ENCODE measurements at regions not wholly inside any gene's neighbourhood (a gene's known extent, or its start where the extent isn't known, plus 50 kb on each side); places are given as distances from the start of the nearest gene placed in this dataset.

DNA sequence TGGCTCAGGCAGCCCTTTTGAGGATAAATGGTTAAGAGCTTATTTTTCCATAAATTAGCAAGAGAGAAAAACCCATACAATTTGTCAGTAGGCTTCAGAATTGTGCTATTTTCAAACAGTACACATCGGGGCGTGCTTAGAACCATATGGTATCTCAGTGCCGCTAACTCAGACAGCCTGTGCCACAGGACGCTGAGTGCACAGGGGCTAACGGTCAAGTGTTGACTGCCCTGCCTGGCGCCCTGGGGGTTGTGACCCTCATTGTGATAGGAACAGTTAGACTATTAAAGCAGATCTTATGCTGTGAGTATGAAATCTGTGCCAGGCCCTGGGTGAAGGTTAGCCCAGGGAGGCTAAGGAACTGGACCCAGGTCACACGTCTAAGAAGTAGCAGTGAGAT lies 1519.7 kb downstream of the BRD1 start:
- Mint-ChIP-seq H3K4me1 (no peaks in the 10 kb centered on the region), H3K27ac (ENCODE audit: unreplicated experiment) (no peak overlapping the region), H3K9me3 (peaks cover 3% of the 10 kb centered on the region), H3K36me3 (ENCODE audit: low read depth) (peaks cover 3% of the 10 kb centered on the region), H3K27me3 (ENCODE audit: low read depth) (peaks cover 3% of the 10 kb centered on the region), H3K4me3 (no peak overlapping the region)
- DNase-seq (ENCODE audit: low read depth, low spot score) = no peak
- TF ChIP-seq, protein P1, sequence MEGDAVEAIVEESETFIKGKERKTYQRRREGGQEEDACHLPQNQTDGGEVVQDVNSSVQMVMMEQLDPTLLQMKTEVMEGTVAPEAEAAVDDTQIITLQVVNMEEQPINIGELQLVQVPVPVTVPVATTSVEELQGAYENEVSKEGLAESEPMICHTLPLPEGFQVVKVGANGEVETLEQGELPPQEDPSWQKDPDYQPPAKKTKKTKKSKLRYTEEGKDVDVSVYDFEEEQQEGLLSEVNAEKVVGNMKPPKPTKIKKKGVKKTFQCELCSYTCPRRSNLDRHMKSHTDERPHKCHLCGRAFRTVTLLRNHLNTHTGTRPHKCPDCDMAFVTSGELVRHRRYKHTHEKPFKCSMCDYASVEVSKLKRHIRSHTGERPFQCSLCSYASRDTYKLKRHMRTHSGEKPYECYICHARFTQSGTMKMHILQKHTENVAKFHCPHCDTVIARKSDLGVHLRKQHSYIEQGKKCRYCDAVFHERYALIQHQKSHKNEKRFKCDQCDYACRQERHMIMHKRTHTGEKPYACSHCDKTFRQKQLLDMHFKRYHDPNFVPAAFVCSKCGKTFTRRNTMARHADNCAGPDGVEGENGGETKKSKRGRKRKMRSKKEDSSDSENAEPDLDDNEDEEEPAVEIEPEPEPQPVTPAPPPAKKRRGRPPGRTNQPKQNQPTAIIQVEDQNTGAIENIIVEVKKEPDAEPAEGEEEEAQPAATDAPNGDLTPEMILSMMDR (conservative IDR thresholded peaks at IDR 0.05) = no peak

DNA sequence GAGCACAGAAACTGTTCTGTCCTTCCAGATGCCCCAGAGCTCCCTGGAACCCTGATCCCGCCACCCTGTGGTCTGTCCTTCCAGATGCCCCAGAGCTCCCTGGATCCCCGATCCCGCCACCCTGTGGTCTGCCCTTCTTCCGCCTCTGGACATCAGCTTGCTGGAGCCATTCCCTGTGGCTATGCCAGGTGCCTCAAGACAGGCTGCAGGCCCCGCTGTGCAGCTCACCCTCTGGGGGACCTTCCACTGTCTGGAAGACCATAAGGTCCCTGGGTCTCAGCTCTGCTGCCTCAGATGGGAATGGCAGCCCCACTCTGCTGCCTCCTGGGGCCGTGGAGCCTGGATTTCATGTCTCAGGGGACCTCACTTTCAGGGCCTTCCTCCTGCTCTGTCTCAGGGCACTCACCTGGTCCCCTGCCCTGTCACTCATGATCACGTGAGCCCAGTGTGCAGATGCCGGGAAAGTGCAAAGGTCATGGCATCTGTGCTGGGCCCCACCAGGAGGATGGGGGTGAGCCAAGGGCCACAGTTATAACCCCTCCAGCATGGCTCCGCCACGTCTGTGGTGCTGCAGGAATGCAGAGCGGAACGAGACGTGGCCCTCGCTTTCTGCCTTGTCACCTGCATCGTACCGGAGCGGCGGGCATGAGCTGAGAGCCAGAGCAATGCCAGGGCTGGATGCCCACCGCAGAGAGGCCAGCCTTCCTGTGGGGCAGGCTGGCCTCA lies 1520.7 kb downstream of the BRD1 start:
- TF ChIP-seq, protein P1 (conservative IDR thresholded peaks at IDR 0.05) = no peak
- H3K9me3 Mint-ChIP-seq = peaks cover 3% of the 10 kb centered on the region
- no peak overlapping the region for H3K27ac Mint-ChIP-seq (ENCODE audit: unreplicated experiment)
- no peaks in the 10 kb centered on the region for H3K4me1 Mint-ChIP-seq
- peaks cover 3% of the 10 kb centered on the region for H3K27me3 Mint-ChIP-seq (ENCODE audit: low read depth)
- DNase-seq (ENCODE audit: low read depth, low spot score) = no peak
- peaks cover 3% of the 10 kb centered on the region for H3K36me3 Mint-ChIP-seq (ENCODE audit: low read depth)
- H3K4me3 Mint-ChIP-seq = no peak overlapping the region

DNA sequence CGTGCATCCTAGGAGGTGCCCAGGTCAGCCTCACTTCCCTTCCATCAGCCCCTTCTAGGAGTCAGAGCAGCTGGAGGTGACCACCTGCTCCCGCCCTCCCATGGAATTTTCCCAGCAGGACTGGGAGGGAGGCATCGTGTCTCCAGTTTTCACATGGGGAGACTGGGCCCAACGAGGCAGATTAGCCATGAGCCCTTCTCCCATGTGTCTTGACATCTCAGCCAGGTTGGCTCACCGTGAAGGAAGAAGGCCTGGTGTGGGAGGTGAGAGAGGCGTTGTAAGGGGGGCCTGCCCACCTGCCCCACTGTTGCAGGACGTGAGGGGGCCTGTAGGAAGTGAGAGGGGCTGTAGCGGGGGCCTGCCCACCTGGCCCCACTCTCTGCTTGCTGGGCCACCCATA lies 1521.4 kb downstream of the BRD1 start:
- Mint-ChIP-seq H3K4me1 (no peaks in the 10 kb centered on the region), H3K9me3 (no peaks in the 10 kb centered on the region), H3K27me3 (ENCODE audit: low read depth) (no peaks in the 10 kb centered on the region), H3K36me3 (ENCODE audit: low read depth) (no peaks in the 10 kb centered on the region), H3K27ac (ENCODE audit: unreplicated experiment) (peak overlapping the region; percentile 27), H3K4me3 (no peak overlapping the region)
- no peak for DNase-seq (ENCODE audit: low read depth, low spot score)
- TF ChIP-seq, protein P1 (conservative IDR thresholded peaks at IDR 0.05) = no peak

DNA sequence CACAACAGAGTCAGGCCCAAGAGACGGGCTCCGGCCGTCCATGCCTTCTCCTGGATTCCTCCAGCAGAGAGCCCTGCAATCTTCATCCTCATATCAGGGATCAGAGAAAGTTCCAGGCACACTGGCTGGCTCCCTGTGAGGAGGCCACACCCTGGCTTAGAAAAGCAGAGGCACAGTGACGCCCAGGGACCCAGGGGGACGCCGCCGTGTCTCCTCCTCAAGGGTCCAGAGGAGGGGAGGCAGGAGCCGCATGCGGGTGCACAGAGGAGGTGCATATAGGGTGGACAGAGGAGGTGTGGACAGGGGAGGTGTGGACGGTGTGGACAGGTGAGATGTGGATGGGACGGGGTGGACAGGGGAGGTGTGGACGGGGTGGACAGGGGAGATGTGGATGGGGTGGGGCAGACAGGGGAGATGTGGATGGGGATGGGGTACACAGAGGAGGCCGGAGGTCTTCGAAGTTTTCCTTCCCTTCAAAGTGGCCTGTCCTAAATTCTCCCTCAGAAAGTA lies 1521.9 kb downstream of the BRD1 start:
- no peaks in the 10 kb centered on the region for H3K9me3 Mint-ChIP-seq
- H3K4me3 Mint-ChIP-seq = no peak overlapping the region
- no peak overlapping the region for H3K27ac Mint-ChIP-seq (ENCODE audit: unreplicated experiment)
- H3K27me3 Mint-ChIP-seq (ENCODE audit: low read depth) = no peaks in the 10 kb centered on the region
- H3K4me1 Mint-ChIP-seq = no peaks in the 10 kb centered on the region
- no peaks in the 10 kb centered on the region for H3K36me3 Mint-ChIP-seq (ENCODE audit: low read depth)
- DNase-seq (ENCODE audit: low read depth, low spot score) = no peak
- TF ChIP-seq, protein P1 (conservative IDR thresholded peaks at IDR 0.05) = no peak

DNA sequence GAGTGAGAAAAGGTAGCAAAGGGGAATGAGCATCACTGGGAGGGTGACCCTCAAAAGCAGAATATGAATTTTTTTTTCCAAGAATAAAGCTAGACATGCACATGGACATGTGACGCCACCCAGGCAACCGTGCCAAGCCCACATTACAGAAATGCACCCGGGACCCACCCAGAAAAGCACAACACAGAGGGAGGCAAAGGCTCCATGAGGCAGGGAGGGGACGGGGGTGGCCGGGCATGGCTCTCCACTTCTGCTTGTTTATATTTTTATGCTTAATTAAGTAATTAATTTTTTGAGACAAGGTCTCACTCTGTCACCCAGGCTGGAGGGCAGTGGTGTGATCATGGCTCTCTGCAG lies 1524.3 kb downstream of the BRD1 start:
- DNase-seq (ENCODE audit: low read depth, low spot score) = no peak
- H3K4me1 Mint-ChIP-seq = no peaks in the 10 kb centered on the region
- no peaks in the 10 kb centered on the region for H3K9me3 Mint-ChIP-seq
- H3K27ac Mint-ChIP-seq (ENCODE audit: unreplicated experiment) = no peak overlapping the region
- H3K36me3 Mint-ChIP-seq (ENCODE audit: low read depth) = no peaks in the 10 kb centered on the region
- H3K27me3 Mint-ChIP-seq (ENCODE audit: low read depth) = no peaks in the 10 kb centered on the region
- H3K4me3 Mint-ChIP-seq = no peak overlapping the region
- TF ChIP-seq, protein P1 (conservative IDR thresholded peaks at IDR 0.05) = no peak

Measured in neural crest cell (in vitro differentiated cells).